Mucosa of descending colon (tissue), 3 donors: ENCODE measurements at regions not wholly inside any gene's neighbourhood (a gene's known extent, or its start where the extent isn't known, plus 50 kb on each side); places are given as distances from the start of the nearest gene placed in this dataset.
A peak's percentile ranks its signal among the peaks of the same experiment; 100 is the strongest.

Experiments
- ATAC-seq: fragments of 200-7000 bp; cut with Tn5 transposase; one replicate; pipeline ENCODE4 v1.9.1; 2020; ENCODE audit warnings: mild to moderate bottlenecking, moderate library complexity
- DNase-seq, 3 donors: peaks; one replicate each; pipeline ENCODE4 v3.0.0-alpha.2; 2020
- H3K36me3 ChIP-seq: fragments of 200-600 bp; one replicate; pipeline ENCODE4 v1.8.0; 2021; ENCODE audit warnings: low read depth, mild to moderate bottlenecking
- H3K4me1 ChIP-seq: fragments of 200-600 bp; one replicate; pipeline ENCODE4 v1.8.0; 2021; ENCODE audit warnings: low read depth, mild to moderate bottlenecking
- H3K4me3 ChIP-seq: fragments of 200-600 bp; one replicate; pipeline ENCODE4 v1.8.0; 2021; ENCODE audit warnings: mild to moderate bottlenecking
- H3K9me3 ChIP-seq: fragments of 200-600 bp; one replicate; pipeline ENCODE4 v1.8.0; 2021; ENCODE audit warnings: mild to moderate bottlenecking
- CTCF ChIP-seq: fragments of 200-600 bp; IDR thresholded peaks from one replicate; pipeline ENCODE4 v1.8.0; 2022; ENCODE audit warnings: antibody characterized with exemption, mild to moderate bottlenecking
- intact Hi-C, 2 donors: fragments of 100-400 bp; cut with DNase I in 1 of 2; cut with micrococcal nuclease in 1 of 2; formaldehyde crosslinking; loops; one replicate each; pipeline versions ENCODE4 v1.11.0 to v1.11.1; 2022; cut with DNase I, micrococcal nuclease
- donor health status: DM: no; HTN: no; CAD: no; lungs with moderate emphysema.
- donor health status: DM: no; HTN: no; CAD: no.
- donor health status: DM: no; HTN: yes; CAD: no.

GRCh38 chr5:163877865-163878264 lies 372.4 kb downstream of the MAT2B start:
- no peak for DNase-seq
- ATAC-seq = no peak
- intact Hi-C loops = no loop called here
- Histone ChIP-seq H3K9me3 (no peaks in the 10 kb centered on the region), H3K36me3 (no peaks in the 10 kb centered on the region), H3K4me1 (no peaks in the 10 kb centered on the region), H3K4me3 (no peak overlapping the region)
- no peak for TF ChIP-seq CTCF

DNA sequence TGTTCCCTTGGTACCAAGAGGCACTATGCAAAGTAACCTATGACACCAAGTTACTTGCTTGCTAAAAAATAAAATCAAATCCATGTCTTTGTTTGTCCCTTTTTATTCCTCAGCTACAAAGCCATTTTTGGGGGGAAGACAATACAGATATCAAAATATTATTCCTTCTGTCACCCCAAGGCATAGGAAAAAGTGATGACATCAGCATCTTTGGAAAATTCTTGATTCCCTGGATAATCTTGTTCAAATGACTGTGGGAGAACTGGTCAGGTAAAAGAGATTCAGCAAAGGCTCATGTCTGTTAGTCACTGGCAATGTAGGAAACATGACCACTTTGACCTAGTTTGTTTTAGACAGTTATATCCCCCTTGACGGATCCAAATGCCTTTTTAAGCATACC lies 373.1 kb downstream of the MAT2B start:
- intact Hi-C loops = no loop called here
- no peaks in the 10 kb centered on the region for H3K9me3 ChIP-seq
- H3K4me1 ChIP-seq = no peaks in the 10 kb centered on the region
- no peak overlapping the region for H3K4me3 ChIP-seq
- DNase-seq (no peak), ATAC-seq (no peak)
- H3K36me3 ChIP-seq = no peaks in the 10 kb centered on the region
- TF ChIP-seq CTCF = no peak

DNA sequence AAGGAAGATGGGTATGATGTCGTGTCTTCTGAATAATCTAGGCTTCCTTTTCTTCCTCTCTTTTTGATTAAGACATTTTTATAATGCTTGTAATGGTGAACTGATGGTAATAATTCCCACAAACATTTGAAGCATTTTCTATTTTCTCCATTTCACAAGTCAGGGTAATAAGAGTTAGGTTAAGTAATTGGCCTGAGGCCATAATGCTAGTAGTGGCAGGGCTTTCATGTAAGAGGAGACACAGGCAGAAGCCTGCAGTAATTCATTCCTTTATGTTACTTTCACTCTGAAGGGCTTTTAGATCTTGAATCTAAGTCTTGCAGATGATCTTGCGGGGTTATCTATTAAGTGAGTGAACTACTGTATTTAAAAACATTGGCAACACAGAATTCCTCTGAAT lies 374.9 kb downstream of the MAT2B start:
- no peak overlapping the region for H3K4me3 ChIP-seq
- intact Hi-C loops = no loop called here
- no peak for TF ChIP-seq CTCF

DNA sequence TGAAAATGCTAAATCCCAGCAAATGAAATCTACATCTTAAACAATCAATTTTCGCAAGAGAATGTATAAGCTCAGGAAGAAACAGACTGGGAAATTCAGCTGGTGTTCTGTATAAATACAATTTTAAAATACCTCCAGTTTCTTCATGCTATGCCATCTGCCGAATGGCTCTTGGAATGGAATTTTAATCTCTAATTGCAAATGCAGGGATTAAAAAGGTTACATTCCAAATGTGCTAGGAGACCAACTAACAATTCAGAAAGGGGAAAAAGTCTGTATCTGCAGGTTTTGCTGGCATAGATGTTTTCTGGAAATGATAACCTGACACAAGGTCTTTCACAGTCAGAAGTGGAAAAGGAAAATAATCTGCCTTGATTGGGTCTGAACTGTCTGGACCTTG lies 379.7 kb downstream of the MAT2B start:
- ATAC-seq = no peak
- intact Hi-C loops = no loop called here
- H3K4me3 ChIP-seq = no peak overlapping the region

More for the DNA sequence above, 374.9 kb downstream of the MAT2B start:
- Histone ChIP-seq H3K36me3 (no peaks in the 10 kb centered on the region), H3K4me1 (no peaks in the 10 kb centered on the region), H3K9me3 (no peaks in the 10 kb centered on the region)
- ATAC-seq (no peak), DNase-seq (no peak)

GRCh38 chr5:163887854-163888253 lies 382.4 kb downstream of the MAT2B start:
- H3K4me1 ChIP-seq = no peaks in the 10 kb centered on the region
- no peaks in the 10 kb centered on the region for H3K36me3 ChIP-seq
- no peak for TF ChIP-seq CTCF
- intact Hi-C loops = no loop called here
- H3K4me3 ChIP-seq = no peak overlapping the region
- DNase-seq (no peak), ATAC-seq (peak; percentile 64)
- no peaks in the 10 kb centered on the region for H3K9me3 ChIP-seq

More for the DNA sequence above, 379.7 kb downstream of the MAT2B start:
- TF ChIP-seq CTCF = no peak
- Histone ChIP-seq H3K36me3 (no peaks in the 10 kb centered on the region), H3K4me1 (no peaks in the 10 kb centered on the region), H3K9me3 (no peaks in the 10 kb centered on the region)
- no peak for DNase-seq

DNA sequence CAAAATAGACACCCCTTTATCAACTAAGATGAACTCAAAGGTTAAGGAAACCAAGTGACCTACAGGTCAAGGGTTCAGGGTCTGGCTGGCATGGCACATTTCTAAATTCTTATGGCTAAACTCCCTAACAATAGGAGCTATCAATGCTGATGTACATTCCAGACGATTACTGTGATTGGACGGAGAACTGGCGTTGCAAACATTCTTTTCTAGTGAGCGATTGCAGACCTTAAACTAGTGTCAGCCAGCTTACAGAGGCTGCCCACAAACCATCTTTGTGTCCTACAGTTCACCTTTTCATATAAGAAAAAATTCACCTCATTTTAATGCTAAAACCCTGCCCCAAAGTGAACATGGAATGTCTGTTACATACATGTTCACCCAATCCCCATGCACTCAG lies 382.9 kb downstream of the MAT2B start:
- DNase-seq (no peak), ATAC-seq (no peak)
- intact Hi-C loops = no loop called here
- no peaks in the 10 kb centered on the region for H3K36me3 ChIP-seq
- no peaks in the 10 kb centered on the region for H3K4me1 ChIP-seq
- H3K4me3 ChIP-seq = no peak overlapping the region
- H3K9me3 ChIP-seq = no peaks in the 10 kb centered on the region
- no peak for TF ChIP-seq CTCF
